ENCODE measurements at regions not wholly inside any gene's neighbourhood (a gene's known extent, or its start where the extent isn't known, plus 50 kb on each side); places are given as distances from the start of the nearest gene placed in this dataset.
A peak's percentile ranks its signal among the peaks of the same experiment; 100 is the strongest.
"Not testable (repeated sequence)": the region's sequence is repeated elsewhere in the genome, so short reads cannot be mapped to it uniquely, and the experiment has no call there.

- DNase-seq (ENCODE audit: low spot score in 2 of 2); H3K9me3 Mint-ChIP-seq; H3K36me3 Mint-ChIP-seq; H3K27ac Mint-ChIP-seq; H3K4me1 Mint-ChIP-seq; ATAC-seq; H3K4me3 Mint-ChIP-seq: not testable (repeated sequence)
Measured at GRCh38 chr5:44756097-44756496, 52.6 kb upstream of the MRPS30 start.

- no peaks in the 10 kb centered on the region for H3K36me3 Mint-ChIP-seq
- DNase-seq (ENCODE audit: low spot score in 2 of 2) (no peak), ATAC-seq (no peak)
- H3K4me3 Mint-ChIP-seq, result no peak overlapping the region
- H3K27ac Mint-ChIP-seq, result no peak overlapping the region
- no peaks in the 10 kb centered on the region for H3K4me1 Mint-ChIP-seq
- H3K9me3 Mint-ChIP-seq, result peaks cover 2% of the 10 kb centered on the region
Measured at GRCh38 chr5:44747396-44747795, 61.4 kb upstream of the MRPS30 start.

DNA sequence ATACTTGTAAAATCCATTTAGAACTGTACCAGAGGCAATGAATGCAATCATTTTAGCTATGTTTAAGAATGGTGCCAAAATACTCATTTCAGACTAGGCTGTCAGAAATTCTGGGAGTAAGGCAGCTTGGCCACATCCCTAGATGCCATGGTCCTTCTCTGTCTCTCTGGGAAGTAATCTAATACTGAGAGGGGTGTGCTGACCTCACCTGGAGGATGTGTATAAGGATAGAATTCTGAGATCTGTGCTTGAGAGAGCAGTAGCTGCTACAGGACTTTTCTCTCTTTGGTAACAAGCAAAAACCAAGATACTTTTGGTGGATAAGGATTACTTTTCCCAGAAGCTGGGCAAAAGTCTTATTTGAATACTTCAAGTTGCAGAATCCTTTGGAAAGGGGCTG is 68.1 kb upstream of the MRPS30 start:
- Mint-ChIP-seq H3K27ac (no peak overlapping the region), H3K9me3 (no peaks in the 10 kb centered on the region)

DNA sequence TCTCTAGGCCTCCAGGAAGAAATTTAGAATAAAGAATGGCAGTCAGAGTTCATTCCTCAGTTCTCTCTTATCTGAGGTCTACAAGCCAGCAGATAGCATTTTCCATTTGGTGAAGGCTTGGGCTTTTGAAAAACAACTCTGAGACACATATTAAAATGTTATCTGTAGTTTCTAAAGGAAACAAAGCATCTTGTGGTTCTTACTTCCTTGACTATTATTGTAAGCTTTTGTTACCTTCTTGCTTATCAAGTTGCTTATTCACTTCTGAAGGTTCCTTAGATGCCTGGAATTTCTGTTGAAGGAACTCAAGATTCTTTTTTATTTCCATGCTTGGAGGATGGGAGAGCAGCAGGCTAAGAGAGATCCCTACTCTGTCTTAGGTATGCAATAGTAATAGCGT is 79.2 kb upstream of the MRPS30 start:
- no peak overlapping the region for H3K27ac Mint-ChIP-seq
- no peaks in the 10 kb centered on the region for H3K4me1 Mint-ChIP-seq
- H3K4me3 Mint-ChIP-seq, result no peak overlapping the region
- ATAC-seq (no peak), DNase-seq (ENCODE audit: low spot score in 2 of 2) (no peak)
- no peaks in the 10 kb centered on the region for H3K36me3 Mint-ChIP-seq
- no peaks in the 10 kb centered on the region for H3K9me3 Mint-ChIP-seq

More for the DNA sequence above, 68.1 kb upstream of the MRPS30 start:
- no peaks in the 10 kb centered on the region for H3K4me1 Mint-ChIP-seq
- no peak overlapping the region for H3K4me3 Mint-ChIP-seq
- ATAC-seq (no peak), DNase-seq (ENCODE audit: low spot score in 2 of 2) (no peak)
- no peaks in the 10 kb centered on the region for H3K36me3 Mint-ChIP-seq

GRCh38 chr5:44727100-44727499 is 81.6 kb upstream of the MRPS30 start:
- H3K9me3 Mint-ChIP-seq, result no peaks in the 10 kb centered on the region

GRCh38 chr5:44719856-44720255 is 88.9 kb upstream of the MRPS30 start:
- DNase-seq (ENCODE audit: low spot score in 2 of 2) (no peak), ATAC-seq (no peak)
- H3K27ac Mint-ChIP-seq, result no peak overlapping the region
- no peaks in the 10 kb centered on the region for H3K4me1 Mint-ChIP-seq
- H3K9me3 Mint-ChIP-seq, result peaks cover 4% of the 10 kb centered on the region
- no peak overlapping the region for H3K4me3 Mint-ChIP-seq
- no peaks in the 10 kb centered on the region for H3K36me3 Mint-ChIP-seq

More at GRCh38 chr5:44727100-44727499, 81.6 kb upstream of the MRPS30 start:
- ATAC-seq, result no peak
- no peak for DNase-seq (ENCODE audit: low spot score in 2 of 2)
- no peak overlapping the region for H3K4me3 Mint-ChIP-seq
- no peaks in the 10 kb centered on the region for H3K4me1 Mint-ChIP-seq
- no peak overlapping the region for H3K27ac Mint-ChIP-seq
- no peaks in the 10 kb centered on the region for H3K36me3 Mint-ChIP-seq

DNA sequence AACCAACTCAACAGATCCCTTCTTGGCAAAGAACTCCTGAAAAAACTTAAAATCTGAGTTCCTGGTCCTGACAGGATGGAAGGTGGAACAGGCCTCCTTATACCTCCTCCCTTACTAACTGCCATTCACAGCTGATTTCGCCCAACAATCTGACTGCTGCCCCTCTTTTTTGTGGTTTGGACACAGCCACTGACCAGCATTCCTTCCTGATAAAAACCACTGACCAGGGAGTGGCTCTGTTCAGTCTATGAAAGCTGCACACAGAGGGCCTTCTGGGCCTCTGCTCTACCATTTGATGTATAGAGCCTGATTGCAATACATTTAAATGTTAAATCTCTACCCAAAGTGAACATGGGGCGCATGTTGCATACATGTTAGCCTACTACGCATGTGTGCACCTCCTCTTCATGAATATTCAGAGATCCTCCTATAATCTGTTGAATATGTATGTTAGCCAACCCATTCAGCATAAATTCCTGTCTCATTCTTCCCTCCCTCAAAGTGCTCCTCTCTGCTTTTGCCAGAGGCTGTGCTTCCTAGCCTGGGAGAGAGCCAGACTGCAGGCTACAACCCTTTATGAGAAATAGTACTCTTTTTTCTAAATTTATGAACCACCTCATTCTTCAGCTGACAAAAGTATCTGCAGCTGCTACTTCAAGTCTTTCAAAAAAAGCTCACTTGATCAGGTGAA is 93.7 kb upstream of the MRPS30 start:
- Mint-ChIP-seq H3K4me3 (no peak overlapping the region), H3K4me1 (no peaks in the 10 kb centered on the region), H3K9me3 (peaks cover 7% of the 10 kb centered on the region), H3K36me3 (no peaks in the 10 kb centered on the region), H3K27ac (no peak overlapping the region)
- DNase-seq (ENCODE audit: low spot score in 2 of 2) (no peak), ATAC-seq (no peak)

GRCh38 chr5:44713446-44713845 is 95.3 kb upstream of the MRPS30 start:
- Mint-ChIP-seq H3K36me3 (no peaks in the 10 kb centered on the region), H3K4me1 (no peaks in the 10 kb centered on the region), H3K27ac (no peak overlapping the region), H3K9me3 (peaks cover 7% of the 10 kb centered on the region), H3K4me3 (no peak overlapping the region)
- ATAC-seq (no peak), DNase-seq (ENCODE audit: low spot score in 2 of 2) (no peak)

GRCh38 chr5:44711901-44712300 is 96.8 kb upstream of the MRPS30 start:
- Mint-ChIP-seq H3K27ac (no peak overlapping the region), H3K4me3 (no peak overlapping the region), H3K36me3 (no peaks in the 10 kb centered on the region), H3K4me1 (no peaks in the 10 kb centered on the region), H3K9me3 (peaks cover 11% of the 10 kb centered on the region)
- no peak for ATAC-seq
- DNase-seq (ENCODE audit: low spot score in 2 of 2), result no peak

DNA sequence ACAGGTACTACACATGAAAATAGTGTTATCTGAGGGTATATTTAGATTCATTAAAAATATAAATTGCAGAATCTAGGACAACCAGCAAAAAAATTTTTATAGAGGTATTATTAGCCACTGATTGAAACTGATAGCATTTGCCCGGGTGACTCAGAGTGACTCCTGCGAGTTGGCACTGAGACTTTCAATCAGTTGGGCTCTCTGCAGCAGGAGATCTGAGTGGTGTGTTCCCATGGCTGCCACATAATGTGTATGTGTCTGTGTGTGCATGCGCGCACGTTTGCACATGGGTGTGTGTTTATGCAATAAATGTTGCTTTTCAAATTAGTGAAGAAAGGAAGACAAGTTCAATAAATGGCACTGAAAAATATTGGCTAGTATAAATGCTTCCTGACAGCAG is 100.1 kb upstream of the MRPS30 start:
- Mint-ChIP-seq H3K36me3 (no peaks in the 10 kb centered on the region), H3K27ac (no peak overlapping the region), H3K4me1 (no peaks in the 10 kb centered on the region), H3K9me3 (peaks cover 7% of the 10 kb centered on the region), H3K4me3 (no peak overlapping the region)
- no peak for DNase-seq (ENCODE audit: low spot score in 2 of 2)
- no peak for ATAC-seq

GRCh38 chr5:44707721-44708120 is 101.0 kb upstream of the MRPS30 start:
- Mint-ChIP-seq H3K4me1 (no peaks in the 10 kb centered on the region), H3K27ac (no peak overlapping the region), H3K4me3 (no peak overlapping the region), H3K36me3 (no peaks in the 10 kb centered on the region), H3K9me3 (peaks cover 7% of the 10 kb centered on the region)
- DNase-seq (ENCODE audit: low spot score in 2 of 2) (no peak), ATAC-seq (no peak)

DNA sequence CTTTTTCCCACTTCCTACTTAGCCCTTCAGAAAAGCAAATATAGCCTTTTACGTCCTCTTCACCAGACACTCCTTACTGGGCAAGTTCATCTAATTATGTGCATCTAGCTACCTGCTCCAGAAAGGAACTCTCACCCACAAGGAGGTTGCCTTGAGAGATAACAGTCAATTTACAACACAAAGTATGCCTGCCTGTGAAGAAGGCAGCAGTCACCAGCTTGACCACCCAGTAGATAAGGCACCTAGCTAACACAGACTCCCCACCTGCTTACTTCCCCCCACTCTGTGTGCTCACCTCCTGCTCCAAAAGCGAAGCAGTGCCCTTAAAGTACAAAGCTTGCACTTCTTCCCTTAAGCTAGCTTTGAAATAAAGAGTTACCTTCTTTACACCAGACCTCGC is 111.7 kb upstream of the MRPS30 start:
- peaks cover 7% of the 10 kb centered on the region for H3K9me3 Mint-ChIP-seq
- no peak overlapping the region for H3K4me3 Mint-ChIP-seq
- no peaks in the 10 kb centered on the region for H3K4me1 Mint-ChIP-seq
- no peak overlapping the region for H3K27ac Mint-ChIP-seq
- DNase-seq (ENCODE audit: low spot score in 2 of 2), result no peak
- no peak for ATAC-seq
- H3K36me3 Mint-ChIP-seq, result no peaks in the 10 kb centered on the region

- Mint-ChIP-seq H3K27ac (no peak overlapping the region), H3K4me3 (no peak overlapping the region), H3K9me3 (peaks cover 7% of the 10 kb centered on the region), H3K4me1 (no peaks in the 10 kb centered on the region), H3K36me3 (no peaks in the 10 kb centered on the region)
- no peak for DNase-seq (ENCODE audit: low spot score in 2 of 2)
- ATAC-seq, result no peak
Measured at GRCh38 chr5:44695259-44695658, 113.5 kb upstream of the MRPS30 start.

- H3K9me3 Mint-ChIP-seq, result peaks cover 12% of the 10 kb centered on the region
- no peak overlapping the region for H3K4me3 Mint-ChIP-seq
- ATAC-seq, result no peak
- H3K36me3 Mint-ChIP-seq, result no peaks in the 10 kb centered on the region
- H3K4me1 Mint-ChIP-seq, result no peaks in the 10 kb centered on the region
- no peak for DNase-seq (ENCODE audit: low spot score in 2 of 2)
- no peak overlapping the region for H3K27ac Mint-ChIP-seq
Measured at GRCh38 chr5:44691802-44692201, 116.9 kb upstream of the MRPS30 start.

- no peaks in the 10 kb centered on the region for H3K4me1 Mint-ChIP-seq
- no peak overlapping the region for H3K27ac Mint-ChIP-seq
- no peak overlapping the region for H3K4me3 Mint-ChIP-seq
- ATAC-seq (no peak), DNase-seq (ENCODE audit: low spot score in 2 of 2) (no peak)
- no peaks in the 10 kb centered on the region for H3K36me3 Mint-ChIP-seq
- H3K9me3 Mint-ChIP-seq, result no peaks in the 10 kb centered on the region
Measured at GRCh38 chr5:44681906-44682305, 126.8 kb upstream of the MRPS30 start.

GRCh38 chr5:44679214-44679613 is 129.5 kb upstream of the MRPS30 start:
- H3K4me1 Mint-ChIP-seq, result no peaks in the 10 kb centered on the region
- ATAC-seq (peak; percentile 26), DNase-seq (ENCODE audit: low spot score in 2 of 2) (no peak)
- H3K9me3 Mint-ChIP-seq, result peaks cover 6% of the 10 kb centered on the region
- no peaks in the 10 kb centered on the region for H3K36me3 Mint-ChIP-seq
- H3K27ac Mint-ChIP-seq, result no peak overlapping the region
- H3K4me3 Mint-ChIP-seq, result no peak overlapping the region

DNA sequence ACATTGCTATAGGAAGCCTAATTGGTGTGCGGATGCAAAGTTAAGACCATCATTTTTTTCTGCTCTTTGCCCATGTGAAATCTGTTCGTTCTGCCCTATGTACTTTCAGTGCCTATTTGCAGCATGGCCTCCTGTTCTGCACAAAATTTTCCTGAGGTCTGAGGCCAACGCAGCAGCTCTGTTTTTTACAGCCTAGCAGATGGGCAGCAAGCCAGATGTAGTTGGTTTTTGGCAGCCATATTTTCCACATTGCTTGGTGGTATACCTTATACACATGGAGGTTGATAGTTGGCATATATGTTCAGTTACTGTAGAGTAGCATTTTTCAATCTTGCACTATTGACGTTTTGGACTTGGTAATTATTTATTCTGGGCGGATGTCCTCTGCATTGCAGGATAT is 133.5 kb upstream of the MRPS30 start:
- no peak overlapping the region for H3K27ac Mint-ChIP-seq
- no peak overlapping the region for H3K4me3 Mint-ChIP-seq
- no peaks in the 10 kb centered on the region for H3K4me1 Mint-ChIP-seq
- H3K9me3 Mint-ChIP-seq, result peaks cover 6% of the 10 kb centered on the region
- H3K36me3 Mint-ChIP-seq, result no peaks in the 10 kb centered on the region
- ATAC-seq (no peak), DNase-seq (ENCODE audit: low spot score in 2 of 2) (no peak)
